OCI-LY1 (cell line): ENCODE measurements at regions not wholly inside any gene's neighbourhood (a gene's known extent, or its start where the extent isn't known, plus 50 kb on each side); places are given as distances from the start of the nearest gene placed in this dataset.

Experiments
- EZH2 ChIP-seq: fragments of 200-600 bp; sonication (generic), shearing (Covaris generic); IDR thresholded peaks from 2 replicates; pipeline ENCODE4 v1.8.0; 2017; ENCODE audit warnings: borderline replicate concordance, mixed run types, mild to moderate bottlenecking, antibody characterized with exemption, low read length, moderate library complexity, mixed read lengths
- TF ChIP-seq, protein P1 (sequence below): fragments of 200-600 bp; sonication (generic), shearing (Covaris generic); IDR thresholded peaks from 2 replicates; pipeline ENCODE4 v1.5.1; 2017; ENCODE audit warnings: mild to moderate bottlenecking, antibody characterized with exemption, low read length, moderate library complexity, mixed read lengths

DNA sequence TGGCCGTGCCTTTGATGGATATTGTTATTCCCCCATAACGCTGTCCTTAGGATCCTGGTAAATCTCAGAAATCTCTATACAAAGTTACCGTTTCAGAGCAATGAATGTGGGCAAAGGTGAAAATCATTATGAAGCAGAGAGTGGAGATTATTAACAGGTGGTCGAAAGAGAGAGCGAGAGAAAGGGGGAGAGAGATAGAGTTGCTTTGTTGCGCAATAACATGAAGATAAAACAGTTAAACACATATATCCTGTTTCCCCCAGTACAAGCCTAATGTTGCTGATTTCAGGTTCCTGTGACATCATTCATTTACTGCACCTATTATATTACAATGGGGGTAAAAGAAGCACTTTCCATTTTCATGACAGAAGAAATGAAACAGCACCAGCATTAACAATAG lies 535.4 kb upstream of the RBFOX1 start:
- TF ChIP-seq, protein P1, sequence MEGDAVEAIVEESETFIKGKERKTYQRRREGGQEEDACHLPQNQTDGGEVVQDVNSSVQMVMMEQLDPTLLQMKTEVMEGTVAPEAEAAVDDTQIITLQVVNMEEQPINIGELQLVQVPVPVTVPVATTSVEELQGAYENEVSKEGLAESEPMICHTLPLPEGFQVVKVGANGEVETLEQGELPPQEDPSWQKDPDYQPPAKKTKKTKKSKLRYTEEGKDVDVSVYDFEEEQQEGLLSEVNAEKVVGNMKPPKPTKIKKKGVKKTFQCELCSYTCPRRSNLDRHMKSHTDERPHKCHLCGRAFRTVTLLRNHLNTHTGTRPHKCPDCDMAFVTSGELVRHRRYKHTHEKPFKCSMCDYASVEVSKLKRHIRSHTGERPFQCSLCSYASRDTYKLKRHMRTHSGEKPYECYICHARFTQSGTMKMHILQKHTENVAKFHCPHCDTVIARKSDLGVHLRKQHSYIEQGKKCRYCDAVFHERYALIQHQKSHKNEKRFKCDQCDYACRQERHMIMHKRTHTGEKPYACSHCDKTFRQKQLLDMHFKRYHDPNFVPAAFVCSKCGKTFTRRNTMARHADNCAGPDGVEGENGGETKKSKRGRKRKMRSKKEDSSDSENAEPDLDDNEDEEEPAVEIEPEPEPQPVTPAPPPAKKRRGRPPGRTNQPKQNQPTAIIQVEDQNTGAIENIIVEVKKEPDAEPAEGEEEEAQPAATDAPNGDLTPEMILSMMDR = no peak
- no peak for TF ChIP-seq EZH2
